HG03103 (cell line): ENCODE measurements at regions not wholly inside any gene's neighbourhood (a gene's known extent, or its start where the extent isn't known, plus 50 kb on each side); places are given as distances from the start of the nearest gene placed in this dataset.

ENCODE experiments used
- ATAC-seq: cut with Tn5 transposase; IDR thresholded peaks from one replicate; pipeline ENCODE4 v1.9.1; 2021; ENCODE audit warnings: low read depth; ENCODE audit not compliant: unreplicated experiment

DNA sequence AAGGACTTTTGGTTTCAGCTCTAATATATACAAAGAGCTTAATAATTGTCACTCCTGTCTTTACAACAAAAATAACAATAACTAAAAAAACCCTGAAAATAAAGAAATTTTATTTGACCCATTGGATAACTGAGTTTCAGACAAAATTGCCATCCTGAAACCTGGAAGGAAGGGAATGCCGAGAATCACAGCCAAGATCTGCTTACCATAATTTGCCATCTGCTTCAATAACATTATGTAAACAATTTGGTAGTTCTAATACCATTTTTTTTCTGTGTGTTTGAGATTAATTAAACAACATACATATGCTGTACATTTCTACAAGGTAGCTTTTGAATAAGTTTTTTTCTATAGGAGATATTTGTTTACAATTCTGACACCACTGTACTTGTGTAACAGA is 596.3 kb upstream of the MGAT4C start:
- ATAC-seq = no peak

- no peak for ATAC-seq
Measured at GRCh38 chr12:86838711-86839110, 582.5 kb upstream of the MGAT4C start.

GRCh38 chr12:86838260-86838659 is 582.1 kb upstream of the MGAT4C start:
- ATAC-seq = no peak

DNA sequence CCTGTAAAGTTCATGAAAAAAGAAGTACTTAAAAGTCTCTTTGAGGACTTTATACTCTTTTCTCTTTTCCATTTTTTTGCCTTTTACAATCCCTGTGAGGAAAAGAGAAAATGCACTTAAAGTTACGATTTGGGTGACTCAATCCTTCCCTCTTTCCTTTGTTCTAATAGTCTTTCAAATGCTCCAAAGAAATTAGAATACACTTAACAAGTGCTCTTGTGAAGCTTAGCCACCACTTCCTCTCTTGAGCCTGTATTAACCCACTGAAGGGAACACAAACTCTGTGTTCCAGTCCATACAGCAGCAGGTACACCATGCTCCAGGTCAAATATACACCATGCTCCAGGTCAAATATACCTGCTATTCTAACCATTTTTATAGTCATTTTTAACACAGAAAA is 581.1 kb upstream of the MGAT4C start:
- no peak for ATAC-seq

- no peak for ATAC-seq
Measured at GRCh38 chr12:86834217-86834616, 578.0 kb upstream of the MGAT4C start.

GRCh38 chr12:86827409-86827808 is 571.2 kb upstream of the MGAT4C start:
- ATAC-seq = no peak

- ATAC-seq = no peak
Measured at GRCh38 chr12:86826051-86826450, 569.9 kb upstream of the MGAT4C start.

- no peak for ATAC-seq
Measured at GRCh38 chr12:86801439-86801838, 545.2 kb upstream of the MGAT4C start.

DNA sequence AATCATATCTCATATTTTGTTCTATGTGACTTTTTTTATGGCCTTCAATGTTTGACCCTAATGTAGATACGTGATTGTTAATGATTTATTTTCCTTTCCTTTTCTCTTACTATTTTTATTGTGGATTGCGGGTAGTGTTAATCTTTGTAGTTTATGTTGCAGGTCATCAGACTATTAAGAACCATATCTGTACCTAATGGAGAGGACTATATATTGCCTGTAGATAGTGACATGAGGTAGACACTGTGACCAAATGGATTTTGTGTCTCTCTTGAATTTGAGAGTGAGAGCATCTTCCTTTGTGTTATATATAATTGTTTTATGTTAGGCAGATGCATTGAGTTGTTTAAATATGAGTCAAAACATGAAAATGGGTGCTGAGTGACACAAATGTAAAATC is 543.4 kb upstream of the MGAT4C start:
- ATAC-seq = no peak

GRCh38 chr12:86796550-86796949 is 540.4 kb upstream of the MGAT4C start:
- no peak for ATAC-seq

DNA sequence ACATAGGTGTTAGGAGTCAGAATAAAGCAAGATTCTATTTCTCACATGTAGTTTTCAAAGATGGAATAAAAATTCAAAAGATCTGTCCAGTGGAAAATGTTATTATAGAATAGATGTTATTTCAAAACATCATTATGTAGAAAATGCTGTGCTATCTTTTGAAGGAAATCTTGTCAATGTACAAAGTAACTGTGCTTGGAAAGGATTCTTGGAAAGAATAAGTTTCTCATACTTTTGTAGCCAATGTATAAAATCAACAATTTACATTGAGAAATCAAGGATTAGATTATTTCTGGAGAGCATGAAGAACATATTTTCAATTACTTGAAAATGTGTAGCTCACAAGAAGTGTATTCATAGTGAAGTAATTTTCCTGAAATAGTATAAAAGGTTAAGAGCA is 532.5 kb upstream of the MGAT4C start:
- no peak for ATAC-seq

DNA sequence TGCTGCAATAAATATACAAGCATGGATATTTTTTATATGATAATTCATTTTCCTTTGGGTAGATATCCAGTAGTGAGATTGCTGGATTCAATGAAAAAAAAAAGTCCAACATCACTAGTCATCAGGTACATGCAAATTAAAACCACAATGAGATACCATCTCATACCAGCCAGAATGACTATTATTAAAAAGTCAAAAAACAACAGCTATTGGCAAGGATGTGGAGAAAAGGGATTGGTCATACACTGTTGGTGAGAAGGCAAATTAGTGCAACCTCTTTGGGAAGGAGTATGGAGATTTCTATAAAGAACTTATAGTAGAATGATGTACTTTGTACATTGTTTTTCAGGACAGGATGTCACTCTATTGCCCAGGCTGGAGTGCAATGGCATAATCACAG is 531.2 kb upstream of the MGAT4C start:
- ATAC-seq = no peak

GRCh38 chr12:86777325-86777724 is 521.1 kb upstream of the MGAT4C start:
- ATAC-seq = no peak

- no peak for ATAC-seq
Measured at GRCh38 chr12:86774841-86775388, 518.7 kb upstream of the MGAT4C start.

DNA sequence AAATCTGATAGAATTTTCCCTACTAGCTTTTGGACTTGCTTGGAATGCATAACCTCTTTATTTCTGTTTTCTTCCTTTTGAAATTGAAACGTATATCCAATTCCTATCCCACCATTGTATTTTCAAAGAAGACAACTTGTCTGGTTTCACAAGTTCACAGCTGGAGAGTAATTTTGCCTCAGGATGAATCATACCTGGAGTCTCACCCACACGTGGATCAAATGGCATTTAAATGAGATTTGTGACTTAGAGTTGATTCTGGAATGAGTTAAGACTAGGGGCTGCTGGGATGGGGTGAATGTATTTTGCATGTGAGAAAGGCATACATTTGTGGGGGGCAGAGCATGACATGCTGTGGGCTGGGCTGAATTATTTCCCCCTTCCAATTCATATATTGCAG is 516.5 kb upstream of the MGAT4C start:
- ATAC-seq = no peak

GRCh38 chr12:86770871-86771270 is 514.7 kb upstream of the MGAT4C start:
- ATAC-seq = no peak

- ATAC-seq = no peak
Measured at GRCh38 chr12:86748894-86749293, 492.7 kb upstream of the MGAT4C start.

- ATAC-seq = no peak
Measured at GRCh38 chr12:86744547-86745212, 488.5 kb upstream of the MGAT4C start.

DNA sequence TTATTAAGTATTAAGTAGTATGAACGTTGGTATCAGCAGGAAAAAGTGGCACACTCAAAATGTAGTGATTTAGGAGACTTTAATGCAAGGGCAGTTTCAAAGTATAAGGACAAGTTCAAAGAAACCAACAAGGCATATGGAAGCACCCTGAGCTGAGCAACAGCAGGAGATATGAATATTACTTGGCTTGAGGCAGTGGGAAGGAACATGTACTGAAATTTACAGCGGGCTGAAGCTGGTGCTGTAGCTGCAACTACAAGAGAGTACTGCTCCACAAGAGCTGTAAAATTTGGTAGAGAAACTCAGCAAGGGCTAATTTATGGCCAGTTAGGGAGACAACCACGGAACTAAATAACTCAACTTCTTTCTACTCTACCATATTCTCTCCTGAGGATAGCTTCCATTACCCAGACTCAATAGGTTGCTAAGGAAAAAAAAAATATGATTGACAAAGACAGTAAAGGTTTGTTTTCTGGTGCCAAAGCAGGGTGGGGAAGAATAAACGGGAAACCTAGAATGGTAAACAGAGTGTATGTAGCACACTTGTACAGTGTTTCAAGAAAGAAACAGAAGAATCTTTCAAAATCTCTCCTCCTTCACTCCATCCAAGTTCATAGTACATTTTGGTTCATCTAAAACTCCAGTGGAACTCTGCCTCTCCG is 487.8 kb upstream of the MGAT4C start:
- no peak for ATAC-seq

DNA sequence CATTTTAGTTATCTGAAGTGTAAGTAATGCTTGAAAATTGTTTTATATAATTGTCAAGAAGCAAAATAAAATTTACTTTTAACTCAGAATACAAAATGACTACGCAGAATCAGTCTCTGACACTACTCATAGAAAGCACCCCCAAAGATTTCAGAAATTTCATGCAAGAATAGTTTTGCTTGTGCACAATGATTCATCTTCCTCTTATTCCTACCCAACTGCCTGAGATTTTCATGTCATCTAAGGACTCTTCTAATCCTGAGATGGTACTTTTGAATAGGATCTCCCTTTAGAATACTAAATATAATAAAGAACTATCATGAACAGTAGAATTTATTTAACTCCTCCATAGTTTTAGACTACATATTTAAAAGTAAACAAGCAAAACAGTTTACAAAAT is 485.3 kb upstream of the MGAT4C start:
- no peak for ATAC-seq

- ATAC-seq = no peak
Measured at GRCh38 chr12:86735851-86736250, 479.7 kb upstream of the MGAT4C start.

DNA sequence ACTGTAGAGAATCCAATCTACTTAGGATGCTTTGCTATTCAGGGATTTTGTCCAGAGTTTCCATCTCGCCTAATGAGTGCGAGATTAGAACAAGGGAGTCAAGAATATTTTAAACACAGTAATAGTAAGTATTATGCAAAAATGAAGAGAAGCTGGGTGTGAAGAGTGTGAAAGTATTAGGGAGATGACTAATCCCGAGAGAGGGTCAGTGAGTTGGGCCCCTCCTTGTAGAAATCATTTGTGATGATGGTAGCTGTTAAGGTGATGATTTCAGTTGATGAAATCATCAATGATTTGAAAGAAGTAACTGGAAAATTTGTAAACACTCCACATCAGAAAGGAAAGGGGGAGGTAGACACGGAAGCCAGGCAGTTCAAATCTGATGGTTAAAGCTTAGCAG is 478.9 kb upstream of the MGAT4C start:
- ATAC-seq = no peak
